ENCODE measurements at regions not wholly inside any gene's neighbourhood (a gene's known extent, or its start where the extent isn't known, plus 50 kb on each side); places are given as distances from the start of the nearest gene placed in this dataset.

DNA sequence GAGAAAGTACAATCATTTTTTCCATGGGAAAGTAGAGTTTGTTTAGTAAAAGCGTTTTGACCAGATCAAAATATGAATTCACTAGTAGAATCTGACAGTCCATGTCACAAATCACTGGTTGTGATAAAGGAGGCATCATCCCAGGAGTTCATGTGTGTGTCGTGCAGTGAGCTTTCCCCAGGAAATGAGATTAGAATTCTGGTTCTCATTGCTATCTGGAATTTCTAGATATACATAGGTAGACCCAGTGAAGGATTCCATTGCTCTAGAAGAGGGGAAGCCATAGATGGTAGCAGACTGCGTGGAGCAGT is 206.6 kb downstream of the NCK2 start:
- no peak for TF ChIP-seq CTCF (conservative IDR thresholded peaks at IDR 0.05; ENCODE audit: low read depth)

GRCh38 chr2:105950521-105951383 is 206.0 kb downstream of the NCK2 start:
- no peak overlapping the region for H3K27ac ChIP-seq
- ChIA-PET CTCF (interaction anchor here (0.6 kb wide), 1 partner anchor 1990 kb away, joined by 3 read pairs; no protein-coding TSS in a partner anchor), POLR2A (ENCODE audit: low non-redundant PET) (no interaction called here)
- no peak for DNase-seq (ENCODE audit: low spot score)
- no peak for TF ChIP-seq CTCF (conservative IDR thresholded peaks at IDR 0.05; ENCODE audit: low read depth)

More for the DNA sequence above, 206.6 kb downstream of the NCK2 start:
- DNase-seq (ENCODE audit: low spot score): no peak
- no peak overlapping the region for H3K27ac ChIP-seq
- POLR2A ChIA-PET (ENCODE audit: low non-redundant PET): no interaction called here
- CTCF ChIA-PET: interaction anchor here (0.6 kb wide), 1 partner anchor 1990 kb away, joined by 3 read pairs; no protein-coding TSS in a partner anchor

GRCh38 chr2:105943977-105944376 is 199.3 kb downstream of the NCK2 start:
- H3K27ac ChIP-seq: no peak overlapping the region
- TF ChIP-seq CTCF (conservative IDR thresholded peaks at IDR 0.05; ENCODE audit: low read depth): no peak
- ChIA-PET CTCF (interaction anchor here (0.6 kb wide), 2 partner anchors 8 to 150 kb away, joined by 3 read pairs; no protein-coding TSS in a partner anchor), POLR2A (ENCODE audit: low non-redundant PET) (no interaction called here)
- DNase-seq (ENCODE audit: low spot score): no peak

Data from RWPE1 (cell line).